ENCODE measurements at regions not wholly inside any gene's neighbourhood (a gene's known extent, or its start where the extent isn't known, plus 50 kb on each side); places are given as distances from the start of the nearest gene placed in this dataset.

- RAD21 ChIA-PET (ENCODE audit: unreplicated experiment) = no interaction called here
- WGBS (ENCODE audit: insufficient coverage, insufficient replicate concordance, low lambda C conversion rate, missing lambda C conversion rate) = 75% methylated on average over 5 of the region's 5 CpGs
- Histone ChIP-seq H3K4me3 (no peak overlapping the region), H3K9me3 (replicated peaks; ENCODE audit: control insufficient read depth, insufficient read depth, low read length) (no peaks in the 10 kb centered on the region), H3K36me3 (ENCODE audit: control insufficient read depth in 2 of 2, insufficient read depth in 2 of 2, low read length in 1 of 2) (no peaks in the 10 kb centered on the region), H3K4me1 (ENCODE audit: control insufficient read depth, insufficient read depth, low read length) (no peaks in the 10 kb centered on the region), H3K4me2 (ENCODE audit: control insufficient read depth, insufficient read depth) (no peak overlapping the region), H2AFZ (ENCODE audit: control insufficient read depth, low read depth, low read length) (no peak overlapping the region), H4K20me1 (ENCODE audit: control insufficient read depth, insufficient read depth) (no peaks in the 10 kb centered on the region), H3K9ac (ENCODE audit: control insufficient read depth, insufficient read depth, low read length) (no peak overlapping the region), H3K27ac (ENCODE audit: control insufficient read depth, insufficient read depth) (no peak overlapping the region), H3K79me2 (ENCODE audit: control insufficient read depth, insufficient read depth, low read length) (no peaks in the 10 kb centered on the region), H3K27me3 (replicated peaks in 1 of 2; ENCODE audit: control insufficient read depth in 2 of 2, insufficient read depth in 2 of 2, low read length in 1 of 2) (no peaks in the 10 kb centered on the region; a peak in 1 of 4 replicates)
- no TSS peak for BruUV-seq (replicated peaks)
- in situ Hi-C loops (cut with MboI) = no loop called here
- CTCF ChIA-PET = no interaction called here
- no peak for TF ChIP-seq CBFB (IDR thresholded peaks at IDR 0.05; ENCODE audit: low read depth)
- no peak for TF ChIP-seq NBN (IDR thresholded peaks at IDR 0.05)
- no peak for TF ChIP-seq NFYB (IDR thresholded peaks at IDR 0.05; ENCODE audit: insufficient read depth, low read depth, low read length)
- TF ChIP-seq ZNF207 (IDR thresholded peaks at IDR 0.05; ENCODE audit: borderline replicate concordance) = no peak
- intact Hi-C loops (cut with micrococcal nuclease; ENCODE audit: unreplicated experiment) = no loop called here
- ATAC-seq (no peak), FAIRE-seq (no peak), DNase-seq (ENCODE audit: low read depth, low spot score) (no peak)
- SMC1A ChIA-PET (ENCODE audit: uncharacterized antibody, unreplicated experiment) = no interaction called here
- POLR2A ChIA-PET = no interaction called here
These were observed 195.7 kb upstream of the IGFBP7 start for GRCh38 chr4:57305836-57306235.

GRCh38 chr4:57303012-57303751, 193.0 kb upstream of the IGFBP7 start:
- in situ Hi-C loops (cut with MboI) (no loop called here), intact Hi-C loops (cut with micrococcal nuclease; ENCODE audit: unreplicated experiment) (no loop called here)
- H3K4me1 ChIP-seq (ENCODE audit: control insufficient read depth, insufficient read depth, low read length) = no peaks in the 10 kb centered on the region
- no peaks in the 10 kb centered on the region; the same call in 2 of the 3 replicates for H3K9me3 ChIP-seq (replicated peaks; ENCODE audit: control insufficient read depth, insufficient read depth, low read length)
- no peak overlapping the region for H3K4me2 ChIP-seq (ENCODE audit: control insufficient read depth, insufficient read depth)
- DNase-seq (ENCODE audit: low read depth, low spot score) (no peak), ATAC-seq (no peak), FAIRE-seq (no peak)
- CTCF ChIA-PET = interaction anchor here (1.6 kb wide), 1 partner anchor 139 kb away, joined by 5 read pairs; no protein-coding TSS in a partner anchor
- 1% methylated on average over 14 of the region's 14 CpGs for WGBS (ENCODE audit: insufficient coverage, insufficient replicate concordance, low lambda C conversion rate, missing lambda C conversion rate)
- no peaks in the 10 kb centered on the region for H3K79me2 ChIP-seq (ENCODE audit: control insufficient read depth, insufficient read depth, low read length)
- no peak overlapping the region for H3K27ac ChIP-seq (ENCODE audit: control insufficient read depth, insufficient read depth)
- BruUV-seq (replicated peaks) = no TSS peak
- H3K9ac ChIP-seq (ENCODE audit: control insufficient read depth, insufficient read depth, low read length) = no peak overlapping the region
- H3K36me3 ChIP-seq (ENCODE audit: control insufficient read depth in 2 of 2, insufficient read depth in 2 of 2, low read length in 1 of 2) = no peaks in the 10 kb centered on the region
- no peaks in the 10 kb centered on the region for H4K20me1 ChIP-seq (ENCODE audit: control insufficient read depth, insufficient read depth)
- SMC1A ChIA-PET (ENCODE audit: uncharacterized antibody, unreplicated experiment) = no interaction called here
- no peak overlapping the region for H3K4me3 ChIP-seq
- RAD21 ChIA-PET (ENCODE audit: unreplicated experiment) = no interaction called here
- POLR2A ChIA-PET = no interaction called here
- no peaks in the 10 kb centered on the region; a peak in 1 of 4 replicates for H3K27me3 ChIP-seq (replicated peaks in 1 of 2; ENCODE audit: control insufficient read depth in 2 of 2, insufficient read depth in 2 of 2, low read length in 1 of 2)
- H2AFZ ChIP-seq (ENCODE audit: control insufficient read depth, low read depth, low read length) = no peak overlapping the region
- TF ChIP-seq SPI1 (IDR thresholded peaks at IDR 0.05; ENCODE audit: borderline replicate concordance, insufficient read depth, low read depth, low read length) (no peak), WRNIP1 (IDR thresholded peaks at IDR 0.05; ENCODE audit: borderline replicate concordance, low read depth, low read length) (no peak), FOXK2 (IDR thresholded peaks at IDR 0.05) (no peak), POLR2AphosphoS2 (IDR thresholded peaks at IDR 0.05; ENCODE audit: low read depth, low read length) (no peak), MAX (IDR thresholded peaks at IDR 0.05; ENCODE audit: low read depth, low read length) (no peak), TCF3 (IDR thresholded peaks at IDR 0.05; ENCODE audit: borderline replicate concordance, insufficient read depth, low read depth, low read length) (no peak), NR2C2 (IDR thresholded peaks at IDR 0.05; ENCODE audit: borderline replicate concordance, control insufficient read depth, insufficient read length, low read depth) (no peak), POU2F2 (IDR thresholded peaks at IDR 0.05; ENCODE audit: borderline replicate concordance, low read depth, low read length) (no peak), RAD51 (IDR thresholded peaks at IDR 0.05) (no peak), E4F1 (IDR thresholded peaks at IDR 0.05; ENCODE audit: borderline replicate concordance, partially characterized antibody) (no peak)

Data from GM12878 (cell line).